ENCODE measurements at regions not wholly inside any gene's neighbourhood (a gene's known extent, or its start where the extent isn't known, plus 50 kb on each side); places are given as distances from the start of the nearest gene placed in this dataset.
A peak's percentile ranks its signal among the peaks of the same experiment; 100 is the strongest.
"Not testable (repeated sequence)": the region's sequence is repeated elsewhere in the genome, so short reads cannot be mapped to it uniquely, and the experiment has no call there.

DNA sequence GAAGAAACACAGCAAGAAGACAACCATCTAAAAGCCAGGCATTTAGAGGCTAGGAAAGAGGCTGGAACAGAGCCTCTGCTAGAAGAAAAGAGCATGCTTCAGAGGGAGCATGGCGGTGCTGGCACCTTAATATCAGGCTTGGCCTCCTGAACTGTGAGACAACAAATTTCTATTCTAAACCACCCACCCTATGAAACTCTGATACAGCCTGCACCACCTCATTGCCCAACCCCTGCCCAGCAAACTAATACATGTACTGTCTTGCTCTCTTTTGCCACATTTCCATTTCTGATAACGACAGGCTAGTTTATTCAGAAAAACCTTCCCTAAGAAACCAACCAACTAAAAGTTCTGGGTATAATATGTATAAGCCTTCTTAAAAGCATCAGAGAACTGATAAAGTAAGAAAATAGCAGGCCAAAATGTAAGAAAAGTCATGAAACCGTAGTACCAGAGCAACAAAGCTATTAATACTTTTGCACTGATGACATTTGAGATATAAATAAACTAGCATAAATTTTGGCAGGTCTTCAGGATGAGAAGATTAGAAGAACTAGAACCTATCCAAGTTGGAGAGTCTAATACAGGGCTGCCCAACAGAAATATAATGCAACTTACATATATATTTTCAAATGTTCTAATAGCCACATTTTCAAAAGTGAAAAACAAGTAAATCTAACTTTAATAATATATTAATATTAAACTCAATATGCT is 184.7 kb upstream of the HSF2 start:
- DNase-seq = no peak

DNA sequence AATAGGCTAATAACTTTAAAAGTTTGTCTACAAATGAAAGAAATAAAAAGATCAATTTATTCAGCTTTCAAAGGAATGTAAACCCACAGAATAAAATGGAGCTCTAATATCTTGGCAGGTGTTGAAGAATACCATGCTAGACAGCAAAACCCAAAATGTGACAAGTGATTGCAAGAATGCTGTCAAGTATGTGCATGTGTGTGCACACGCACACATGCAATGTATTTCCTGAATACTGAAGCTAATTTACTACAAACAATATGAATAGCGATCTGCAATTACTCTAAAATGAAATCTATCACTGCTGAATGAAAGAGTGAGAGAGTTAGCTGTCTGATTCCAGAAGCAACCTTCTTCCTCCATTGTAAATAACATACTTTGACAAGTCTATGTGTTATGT is 179.2 kb upstream of the HSF2 start:
- no peak for DNase-seq

DNA sequence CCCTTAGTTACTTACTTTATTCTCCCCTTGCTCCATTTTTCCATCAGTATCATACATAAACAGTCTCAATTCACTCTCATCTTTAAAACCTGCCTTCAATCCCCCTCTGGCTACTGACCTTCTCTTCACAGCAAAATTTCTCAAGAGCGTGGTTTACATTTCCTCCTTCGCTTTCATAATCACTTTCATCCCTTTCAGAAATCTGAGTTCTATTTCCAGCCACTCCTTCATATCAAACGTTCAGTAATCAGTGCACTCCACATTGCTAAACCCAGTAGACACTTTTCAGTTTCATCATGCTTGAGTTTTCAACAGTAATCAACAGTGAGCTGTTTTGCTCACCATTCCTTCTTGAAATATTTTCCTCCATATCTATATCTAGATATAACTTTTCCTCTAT is 176.7 kb upstream of the HSF2 start:
- no peak for DNase-seq

DNA sequence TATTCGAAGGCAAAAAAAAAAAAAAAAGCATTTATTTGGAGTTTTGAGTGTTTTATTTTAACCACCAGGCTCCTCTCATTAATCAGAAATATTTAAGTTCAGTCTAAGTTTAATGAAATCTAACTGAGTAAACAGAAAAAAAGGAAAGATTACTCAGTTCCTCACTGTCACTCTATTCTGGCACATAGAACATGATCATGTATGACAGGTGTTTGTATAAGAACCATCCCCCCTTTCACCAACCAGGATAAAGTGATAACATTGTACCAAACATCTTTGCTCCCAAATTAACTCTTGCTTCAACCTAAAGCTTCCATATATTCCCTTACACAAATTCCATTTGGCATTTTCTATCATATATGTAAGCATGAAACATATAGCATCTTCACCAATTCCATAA is 176.2 kb upstream of the HSF2 start:
- DNase-seq = no peak

DNA sequence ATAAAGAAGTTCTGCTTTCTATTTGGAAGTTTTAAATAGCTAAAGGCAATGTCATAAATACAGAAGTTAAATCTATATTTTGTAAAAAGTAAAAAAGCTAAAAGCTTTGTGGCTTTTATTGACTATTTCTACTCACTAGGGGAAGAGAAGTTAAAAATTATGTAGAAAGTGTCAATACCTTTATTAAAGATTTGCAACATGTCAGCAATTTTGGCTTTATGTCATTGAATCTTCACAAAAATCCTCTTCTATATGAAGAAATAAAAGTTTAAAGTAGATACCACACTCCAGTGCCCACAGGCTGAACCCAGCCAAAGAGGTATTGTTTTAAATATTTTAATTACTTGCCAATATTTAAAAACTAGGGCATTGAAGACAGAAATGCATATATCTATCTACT is 160.6 kb upstream of the HSF2 start:
- DNase-seq = no peak

DNA sequence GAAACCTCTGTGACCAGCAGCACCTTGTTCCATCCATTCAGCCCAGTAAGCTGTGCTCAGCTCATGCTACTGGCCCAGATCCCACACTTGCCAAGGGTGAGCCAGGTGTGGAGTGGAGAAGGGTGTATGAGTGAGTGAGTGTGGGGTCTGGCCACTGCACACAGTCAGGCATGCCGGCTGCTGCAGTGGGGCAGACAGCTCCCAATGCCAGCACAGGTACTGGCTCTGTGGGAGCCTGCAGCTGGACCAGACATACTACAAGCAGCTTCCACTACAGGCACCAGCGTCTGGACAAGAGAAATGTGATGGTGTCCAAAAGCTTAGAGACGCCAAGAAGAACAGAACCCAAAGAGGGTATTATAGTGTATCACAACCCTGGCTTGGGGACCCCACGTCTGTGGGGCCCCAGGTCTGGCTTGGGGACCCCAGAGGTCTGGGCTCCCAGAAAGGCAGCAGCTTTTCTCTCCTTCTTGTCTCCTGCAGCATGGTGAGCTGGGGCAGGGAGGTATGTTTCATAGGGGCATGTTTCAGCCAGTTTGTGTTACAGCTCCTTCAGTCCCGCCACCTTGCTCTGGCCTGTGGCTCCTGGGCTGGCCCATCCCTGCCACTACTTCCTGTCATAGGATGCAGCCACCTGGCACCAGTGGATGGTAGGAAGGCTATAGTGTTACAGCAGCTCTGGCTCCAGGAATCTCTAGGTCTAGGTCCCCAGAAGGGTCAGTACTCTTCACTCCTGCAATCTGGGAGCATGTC is 152.4 kb upstream of the HSF2 start:
- DNase-seq = no peak

DNA sequence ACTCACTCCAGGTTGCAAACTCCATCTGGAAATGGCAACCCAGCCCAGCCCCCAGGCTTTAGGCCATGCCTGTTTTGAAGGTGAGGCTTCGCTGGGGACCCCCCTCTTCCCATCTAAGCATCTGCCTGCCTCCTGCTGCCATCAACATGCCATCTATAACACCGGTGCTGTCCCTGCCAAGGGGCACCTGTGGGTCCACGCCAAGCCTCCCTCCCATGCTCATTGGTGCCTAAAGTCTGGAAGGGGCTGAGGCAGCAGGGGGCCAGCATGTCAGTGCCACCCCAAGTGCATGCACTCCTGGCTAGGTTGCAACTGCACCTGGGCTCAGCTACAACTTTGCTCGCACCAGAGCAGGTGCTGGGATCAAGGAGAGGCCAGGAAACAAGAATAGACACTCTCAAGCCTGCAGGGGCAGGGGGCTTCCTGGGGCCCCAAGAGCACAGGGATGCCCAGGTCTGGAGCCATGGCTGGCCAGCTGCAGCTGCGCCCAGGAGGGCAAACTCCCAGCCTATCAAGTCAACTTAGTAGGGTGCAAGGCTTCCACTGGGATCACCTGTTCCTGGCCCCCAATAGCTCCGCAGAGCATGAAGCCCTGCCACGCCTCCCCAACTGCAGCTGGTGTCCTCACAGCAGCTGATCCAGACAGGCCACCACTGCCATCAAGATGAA is 151.3 kb upstream of the HSF2 start:
- DNase-seq = no peak

DNA sequence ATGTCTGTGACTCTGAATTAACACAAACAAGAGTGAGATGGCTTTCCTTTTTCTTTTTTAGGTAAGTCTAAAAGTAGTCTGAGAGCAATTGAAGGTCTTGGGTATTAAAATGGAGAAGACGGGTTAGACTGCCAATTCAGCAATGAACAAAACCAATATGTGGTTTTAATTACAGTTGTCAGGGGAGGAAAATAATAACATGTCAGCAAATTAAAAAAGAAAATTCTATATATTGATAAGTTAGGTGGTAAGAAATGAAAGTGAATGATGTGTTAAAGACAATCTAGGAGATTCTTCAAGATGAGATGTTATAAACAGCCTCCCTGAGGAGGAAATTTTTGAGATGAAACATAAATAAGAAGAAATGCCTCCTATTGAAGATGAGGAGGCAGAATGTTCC is 150.6 kb upstream of the HSF2 start:
- no peak for DNase-seq

DNA sequence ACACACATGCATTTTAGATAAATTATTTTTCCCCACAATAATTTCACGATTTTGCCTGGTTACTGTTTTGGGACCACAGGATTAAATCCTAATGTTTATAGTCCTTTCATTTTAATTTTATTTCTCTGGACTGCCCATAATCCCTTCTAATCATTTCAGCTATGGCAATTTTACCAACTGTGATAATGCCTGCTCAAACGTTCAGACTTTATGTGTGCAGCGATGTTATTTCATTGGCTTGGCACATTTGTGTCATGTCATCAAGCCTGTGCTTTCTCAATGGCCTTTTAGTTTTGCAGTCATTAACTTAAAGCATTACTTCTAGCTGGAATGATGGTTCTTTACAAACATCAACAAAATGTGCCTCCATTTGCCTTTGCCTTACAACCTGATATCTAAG is 140.6 kb upstream of the HSF2 start:
- no peak for DNase-seq

DNA sequence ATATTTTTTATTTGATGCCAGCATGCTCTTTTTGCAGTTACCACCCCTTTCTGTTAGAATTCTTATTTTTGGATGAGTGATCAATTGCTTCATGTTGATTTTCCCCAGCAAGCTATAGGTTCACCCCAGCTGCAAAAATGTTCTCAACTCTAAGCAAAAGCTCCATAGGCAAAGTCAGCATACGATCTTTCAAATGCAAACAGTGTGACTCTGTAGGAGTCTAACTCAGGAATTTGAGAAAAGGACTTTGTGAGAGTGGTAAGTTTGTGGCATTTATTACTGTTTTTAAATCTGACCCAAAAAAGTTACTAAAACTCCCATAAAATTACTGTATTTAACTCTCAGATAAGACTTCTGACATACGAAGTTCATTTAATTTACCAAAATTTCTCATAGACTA is 134.9 kb upstream of the HSF2 start:
- no peak for DNase-seq

DNA sequence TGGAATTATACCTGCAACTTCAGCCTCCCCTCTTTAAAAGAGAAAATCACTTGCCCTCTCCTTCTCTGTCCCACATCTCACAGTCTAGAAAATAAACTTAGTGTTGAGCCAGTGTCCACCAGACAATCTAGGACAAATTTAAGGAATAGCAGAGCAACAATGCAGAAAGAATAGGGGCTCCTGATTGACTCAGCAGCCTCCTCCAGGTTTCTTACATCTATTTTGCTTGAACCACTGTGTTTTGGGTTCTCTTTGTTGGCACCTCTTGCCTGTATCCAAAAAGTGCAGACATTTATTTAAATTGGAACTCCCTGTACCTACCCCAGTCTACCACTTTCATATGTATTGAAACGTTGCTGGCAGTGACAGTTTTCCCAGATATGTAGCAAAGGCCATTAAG is 133.7 kb upstream of the HSF2 start:
- no peak for DNase-seq

DNA sequence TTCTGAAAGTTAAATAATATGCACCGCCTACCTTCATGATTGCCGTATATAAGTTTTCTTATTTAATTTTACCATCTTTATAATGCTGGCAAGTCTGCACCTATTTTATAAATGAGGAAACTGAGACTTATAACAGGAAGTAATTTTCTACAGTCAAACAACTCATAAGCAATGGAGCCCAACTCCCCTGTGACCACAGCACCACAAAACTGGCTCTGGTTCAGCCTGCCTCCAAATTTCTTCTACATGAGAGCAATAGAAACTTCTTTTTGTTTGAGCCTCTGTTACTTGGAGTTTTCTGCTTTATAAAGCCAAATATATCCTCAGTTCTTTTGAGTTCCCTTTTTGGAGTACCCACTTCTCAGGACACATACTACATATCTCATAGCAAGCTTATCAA is 131.1 kb upstream of the HSF2 start:
- no peak for DNase-seq

DNA sequence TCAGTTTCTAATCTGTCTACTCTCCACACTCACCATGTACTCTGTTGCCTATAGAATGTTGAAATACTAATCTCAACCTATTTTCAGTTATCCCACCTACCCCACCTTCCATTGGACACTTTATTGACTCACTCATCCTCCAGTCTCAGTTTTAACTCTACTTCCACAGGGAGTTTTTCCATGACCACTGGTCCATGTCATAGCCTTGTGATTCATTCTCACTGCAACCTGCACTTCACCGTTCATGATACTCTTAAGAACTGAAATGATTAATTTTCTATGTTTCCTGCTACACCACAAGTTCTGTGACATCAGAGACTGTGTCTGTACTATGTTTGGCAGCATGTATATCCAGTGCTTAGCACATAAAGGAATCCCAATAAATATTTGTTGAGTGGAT is 122.8 kb upstream of the HSF2 start:
- no peak for DNase-seq

DNA sequence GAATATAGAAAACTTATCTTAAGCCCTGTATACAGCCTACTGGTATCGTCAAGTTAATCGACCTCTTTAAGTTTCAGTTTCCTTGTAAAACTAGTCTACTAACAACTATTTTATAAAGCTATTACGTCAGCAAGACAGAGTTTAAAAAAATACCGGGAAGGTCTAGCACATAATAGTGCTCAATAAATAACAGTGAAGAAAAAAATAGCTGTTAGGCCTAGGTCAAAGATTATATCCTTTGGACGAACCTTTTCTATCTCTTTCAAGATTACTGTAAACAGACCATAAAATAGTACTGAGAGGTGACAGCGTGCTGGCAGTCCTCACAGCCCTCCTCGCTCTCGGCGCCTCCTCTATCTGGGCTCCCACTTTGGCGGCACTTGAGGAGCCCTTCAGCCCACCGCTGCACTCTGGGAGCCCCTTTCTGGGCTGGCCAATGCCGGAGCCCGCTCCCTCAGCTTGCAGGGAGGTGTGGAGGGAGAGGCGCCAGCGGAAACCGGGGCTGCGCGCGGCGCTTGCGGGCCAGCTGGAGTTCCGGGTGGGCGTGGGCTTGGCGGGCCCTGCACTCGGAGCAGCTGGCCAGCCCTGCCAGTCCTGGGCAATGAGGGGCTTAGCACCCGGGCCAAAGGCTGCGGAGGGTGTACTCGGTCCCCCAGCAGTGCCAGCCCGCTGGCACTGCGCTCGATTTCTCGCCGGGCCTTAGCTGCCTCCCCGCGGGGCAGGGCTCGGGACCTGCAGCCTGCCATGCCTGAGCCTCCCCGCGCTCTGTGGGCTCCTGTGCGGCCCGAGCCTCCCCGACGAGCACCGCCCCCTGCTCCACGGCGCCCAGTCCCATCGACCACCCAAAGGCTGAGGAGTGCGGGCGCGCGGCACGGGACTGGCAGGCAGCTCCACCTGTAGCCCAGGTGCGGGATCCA is 119.1 kb upstream of the HSF2 start:
- not testable (repeated sequence) for DNase-seq

DNA sequence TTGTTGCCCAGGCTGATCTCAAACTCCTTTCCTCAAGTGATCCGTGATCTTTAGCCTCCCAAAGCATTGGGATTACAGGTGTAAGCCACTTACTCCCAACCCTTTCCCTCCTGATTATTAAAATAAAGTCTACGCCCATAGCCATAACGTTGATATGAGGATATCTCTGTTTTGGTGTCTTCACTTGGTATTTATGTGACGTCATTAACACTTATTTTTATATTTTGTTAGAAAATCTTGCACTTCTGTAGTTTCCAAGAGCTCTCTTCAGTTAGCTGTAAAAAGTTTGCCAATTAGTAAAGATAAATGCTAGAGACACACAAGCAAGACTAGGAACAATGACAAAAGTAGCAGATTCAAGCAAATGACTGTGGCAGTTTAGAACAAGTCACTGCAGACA is 115.6 kb upstream of the HSF2 start:
- no peak for DNase-seq

DNA sequence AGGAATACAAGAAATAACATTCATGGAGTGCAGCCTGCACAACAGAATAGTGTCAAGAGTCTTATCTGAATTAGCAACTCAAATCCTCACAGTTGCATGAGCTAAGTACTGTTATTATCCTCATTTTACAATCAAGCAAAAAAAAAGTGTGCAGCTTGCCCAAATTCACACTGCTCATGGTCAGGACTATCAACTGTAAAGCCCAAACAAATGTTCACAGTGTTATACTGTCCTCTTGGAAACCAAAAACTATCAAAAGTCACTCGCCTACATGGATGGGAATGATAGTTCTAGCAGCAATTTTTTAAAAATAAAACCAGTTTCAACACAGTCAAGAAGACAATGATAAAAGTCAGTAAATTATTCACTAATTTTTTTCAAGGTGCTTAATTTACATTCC is 114.6 kb upstream of the HSF2 start:
- DNase-seq = no peak

DNA sequence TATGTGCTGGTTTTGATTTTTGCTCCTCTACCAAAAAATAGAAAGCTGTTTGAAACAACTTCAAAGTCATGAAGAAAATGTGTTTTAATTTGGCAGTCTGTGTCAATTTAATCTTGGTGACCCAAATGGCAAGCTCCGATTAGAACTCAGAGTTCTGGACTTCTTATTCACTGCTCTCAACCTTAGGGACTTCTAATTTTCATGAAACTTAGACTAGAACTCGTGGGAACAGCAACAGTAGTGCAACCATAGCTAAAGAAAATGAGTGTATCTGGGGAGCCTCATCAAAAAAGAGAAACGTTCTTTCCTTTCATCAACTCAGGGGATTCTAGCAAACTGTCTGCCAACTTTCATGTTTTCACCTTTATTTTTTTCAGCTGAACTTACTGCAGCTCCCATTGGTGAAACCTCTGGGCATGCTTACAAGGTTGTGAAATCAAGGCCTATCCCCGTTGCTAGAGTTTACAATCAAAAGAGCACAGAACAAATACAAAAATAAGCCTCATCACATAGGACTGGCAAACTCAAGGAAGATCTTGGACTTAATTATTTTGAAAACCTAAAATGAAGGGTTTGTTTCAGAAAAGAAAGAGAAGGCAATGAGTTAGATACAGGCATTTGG is 114.0 kb upstream of the HSF2 start:
- no peak for DNase-seq

DNA sequence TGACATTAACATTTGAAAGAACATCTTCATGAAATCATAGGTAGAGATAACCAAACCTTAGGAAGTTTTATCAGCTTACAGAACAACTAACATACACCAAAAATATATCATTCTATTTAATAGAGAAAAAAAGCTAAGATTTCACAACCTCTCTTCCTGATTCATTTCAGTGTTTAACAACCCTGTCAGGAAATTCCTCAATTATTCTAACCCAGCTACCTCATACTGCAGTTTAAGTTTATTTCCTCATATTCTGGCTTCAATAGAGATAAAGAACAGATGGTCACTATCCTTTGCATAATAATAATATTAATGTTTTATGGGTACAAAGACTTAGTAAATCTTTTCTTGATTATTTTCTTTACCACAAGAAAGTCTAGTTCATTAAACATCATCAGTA is 112.9 kb upstream of the HSF2 start:
- no peak for DNase-seq

DNA sequence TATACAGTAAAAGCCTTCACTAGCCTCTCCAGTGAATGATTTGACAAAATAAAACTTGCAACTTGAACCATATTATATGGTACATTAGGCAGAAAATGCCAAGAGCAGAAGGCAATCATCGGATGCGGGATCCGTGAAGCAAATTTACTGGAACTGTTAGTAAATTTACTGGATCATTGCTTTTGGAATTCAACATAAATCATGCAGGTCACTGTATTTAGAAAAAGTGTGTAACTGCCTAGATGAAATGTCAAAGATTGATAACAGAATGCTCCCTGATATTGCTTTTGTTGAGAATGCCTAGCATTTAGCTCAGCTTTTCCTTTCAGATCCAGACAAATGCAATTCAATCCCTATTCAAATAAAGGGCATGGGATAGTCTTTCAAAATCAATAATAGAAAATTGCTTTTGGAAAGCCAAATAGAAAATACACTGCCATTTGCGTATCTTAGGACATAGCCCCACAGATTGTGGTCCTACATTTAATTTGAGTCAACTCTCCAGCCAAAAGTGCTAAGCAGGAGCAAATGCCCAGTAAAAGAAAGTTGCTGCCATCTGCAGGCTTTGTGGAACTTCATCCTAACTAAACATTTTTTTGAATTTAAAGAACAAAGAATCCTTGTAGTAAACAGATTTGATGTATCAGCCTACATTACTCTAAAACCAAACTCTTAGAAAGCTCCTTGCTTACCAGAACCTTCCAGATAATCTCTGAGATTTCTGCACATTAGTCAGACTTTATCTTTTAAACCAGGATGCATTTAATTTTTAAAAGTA is 109.5 kb upstream of the HSF2 start:
- peak; percentile 52 for DNase-seq

DNA sequence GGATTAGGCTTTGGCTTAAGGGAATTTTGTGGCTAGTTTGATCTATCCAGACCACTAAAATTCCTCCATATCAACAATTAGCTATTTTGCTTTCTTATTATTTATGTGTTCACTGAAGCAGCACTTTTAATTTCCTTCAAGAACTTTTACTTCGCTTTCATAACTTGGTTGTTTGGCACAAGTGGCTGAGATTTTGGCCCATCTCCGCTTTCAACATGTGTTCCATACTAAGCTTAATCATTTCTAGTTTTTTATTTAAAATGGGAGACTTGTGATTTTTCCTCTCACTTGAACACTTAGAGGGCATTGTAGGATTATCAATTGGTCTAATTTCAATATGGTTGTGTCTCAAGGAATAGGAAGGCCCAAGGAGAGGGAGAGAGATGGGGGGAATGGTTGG is 102.4 kb upstream of the HSF2 start:
- DNase-seq = no peak

DNA sequence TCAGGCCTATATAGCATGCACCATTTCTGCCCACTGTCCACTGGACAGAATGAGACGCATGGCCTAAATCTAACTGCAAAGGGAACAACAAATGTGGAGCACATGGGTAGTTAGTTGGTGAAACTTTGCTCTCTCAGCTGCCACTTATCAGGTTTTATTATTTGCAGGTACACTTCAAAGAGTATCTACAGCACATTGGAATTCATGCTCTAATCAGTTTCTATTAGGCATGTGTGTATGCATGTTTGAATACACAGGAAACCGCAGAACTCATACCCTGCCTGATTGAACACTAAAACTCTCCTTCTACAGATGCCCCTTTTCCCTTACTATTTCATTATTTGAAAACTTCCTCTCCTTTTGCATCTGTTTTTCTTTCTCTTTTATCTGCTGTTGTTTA is 97.4 kb upstream of the HSF2 start:
- no peak for DNase-seq

DNA sequence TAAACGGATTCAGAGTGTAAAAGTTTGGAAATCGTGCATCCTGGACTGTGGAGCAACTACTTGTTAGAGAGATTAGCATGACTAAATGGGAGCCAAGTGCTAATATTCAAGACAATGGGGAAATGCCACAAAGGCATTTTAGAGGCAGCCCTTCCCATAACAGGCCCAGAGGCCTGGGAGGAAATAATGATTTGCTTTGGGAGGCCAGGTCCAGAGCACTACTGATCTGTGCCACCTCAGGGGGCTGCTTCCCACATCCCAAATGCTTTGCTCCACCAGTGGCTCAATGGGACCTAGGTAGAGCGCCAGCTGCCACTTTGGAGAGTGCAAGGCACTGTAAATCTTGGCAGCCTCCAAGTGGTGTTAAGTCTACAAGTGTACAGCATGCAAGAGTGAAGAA is 91.9 kb upstream of the HSF2 start:
- no peak for DNase-seq

Measured in midbrain (tissue), 1 donor.